GM23248 (cell line): ENCODE measurements at regions not wholly inside any gene's neighbourhood (a gene's known extent, or its start where the extent isn't known, plus 50 kb on each side); places are given as distances from the start of the nearest gene placed in this dataset.
"Not testable (repeated sequence)": the region's sequence is repeated elsewhere in the genome, so short reads cannot be mapped to it uniquely, and the experiment has no call there.

Experiments
- DNase-seq: peaks from one replicate; pipeline ENCODE4 v3.0.0-alpha.2; 2015
- H2AFZ ChIP-seq: fragments of 200-600 bp; sonication (generic); 2 replicates; pipeline ENCODE4 v1.6.1; 2016; ENCODE audit warnings: antibody characterized with exemption
- H3F3A ChIP-seq: fragments of 200-600 bp; sonication (generic); 2 replicates; pipeline ENCODE4 v1.6.1; 2016; ENCODE audit warnings: mild to moderate bottlenecking, antibody characterized with exemption, mixed run types; ENCODE audit not compliant: insufficient read depth
- H3K27ac ChIP-seq: fragments of 200-600 bp; sonication (generic); 2 replicates; pipeline ENCODE4 v1.5.1; 2016; ENCODE audit warnings: mild to moderate bottlenecking
- H3K27me3 ChIP-seq: fragments of 200-600 bp; sonication (generic); replicated peaks from 2 replicates; pipeline ENCODE4 v1.6.1; 2016; ENCODE audit warnings: mild to moderate bottlenecking; ENCODE audit not compliant: insufficient read depth
- H3K36me3 ChIP-seq: fragments of 200-600 bp; sonication (generic); 2 replicates; pipeline ENCODE4 v1.6.1; 2016; ENCODE audit warnings: low read depth, mild to moderate bottlenecking
- H3K4me1 ChIP-seq: fragments of 200-600 bp; sonication (generic); 2 replicates; pipeline ENCODE4 v1.6.1; 2016; ENCODE audit warnings: mild to moderate bottlenecking; ENCODE audit not compliant: insufficient read depth
- H3K4me2 ChIP-seq: fragments of 200-600 bp; sonication (generic); one replicate; pipeline ENCODE4 v1.6.1; 2016; ENCODE audit warnings: mild to moderate bottlenecking; ENCODE audit not compliant: unreplicated experiment
- H3K4me3 ChIP-seq: fragments of 200-600 bp; sonication (generic); 2 replicates; pipeline ENCODE4 v1.5.1; 2016; ENCODE audit warnings: mild to moderate bottlenecking
- H3K79me2 ChIP-seq: fragments of 200-600 bp; sonication (generic); 2 replicates; pipeline ENCODE4 v1.6.1; 2016; ENCODE audit warnings: mild to moderate bottlenecking; ENCODE audit not compliant: insufficient read depth
- H3K9ac ChIP-seq: fragments of 200-600 bp; sonication (generic); 2 replicates; pipeline ENCODE4 v1.6.1; 2016; ENCODE audit warnings: mild to moderate bottlenecking
- H3K9me2 ChIP-seq: fragments of 200-600 bp; sonication (generic); 2 replicates; pipeline ENCODE4 v1.6.1; 2016; ENCODE audit warnings: mixed run types, mild to moderate bottlenecking, moderate library complexity; ENCODE audit not compliant: insufficient read depth
- H3K9me3 ChIP-seq: fragments of 200-600 bp; sonication (generic); one replicate; pipeline ENCODE4 v1.6.1; 2017; ENCODE audit warnings: low read depth
- H4K20me1 ChIP-seq: fragments of 200-600 bp; sonication (generic); 2 replicates; pipeline ENCODE4 v1.6.0; 2016; ENCODE audit not compliant: insufficient read depth
- EZH2 ChIP-seq: fragments of 200-600 bp; sonication (generic); IDR thresholded peaks from 2 replicates; pipeline ENCODE4 v1.6.1; 2018; ENCODE audit warnings: antibody characterized with exemption, mild to moderate bottlenecking; ENCODE audit not compliant: insufficient read depth, poor library complexity, severe bottlenecking
- EZH2phosphoT487 ChIP-seq: fragments of 200-600 bp; sonication (generic); IDR thresholded peaks from 2 replicates; pipeline ENCODE4 v1.6.1; 2018; ENCODE audit warnings: antibody characterized with exemption, moderate library complexity, mild to moderate bottlenecking, low read depth; ENCODE audit not compliant: insufficient read depth
- WGBS, 2 experiments: methylation state at CpG; one replicate each; pipeline ENCODE4 v1.1.6; 2015 to 2017; ENCODE audit warnings: low lambda C conversion rate in 2 of 2, low coverage in 1 of 2; ENCODE audit errors: missing lambda C conversion rate in 2 of 2; 5-methylcytosine and 5-hydroxymethylcytosine counted together
- in situ Hi-C: fragments of 300-500 bp; cut with MboI; formaldehyde crosslinking; loops from 2 replicates; pipeline ENCODE4 v1.15.0; 2020

- in situ Hi-C loops = no loop called here
These were observed 142.2 kb upstream of the LRRC3B start for GRCh38 chr3:26480377-26480776.

GRCh38 chr3:26484140-26484539 is 138.4 kb upstream of the LRRC3B start:
- in situ Hi-C loops = no loop called here
- H4K20me1 ChIP-seq = no peaks in the 10 kb centered on the region
- TF ChIP-seq EZH2 = no peak
- TF ChIP-seq EZH2phosphoT487 = no peak

More at GRCh38 chr3:26480377-26480776, 142.2 kb upstream of the LRRC3B start:
- no peak overlapping the region for H2AFZ ChIP-seq
- H3F3A ChIP-seq = no peaks in the 10 kb centered on the region
- H3K27me3 ChIP-seq = no peaks in the 10 kb centered on the region
- H3K4me3 ChIP-seq = no peak overlapping the region
- H3K27ac ChIP-seq = no peak overlapping the region
- DNase-seq = no peak
- H3K9me3 ChIP-seq = no peaks in the 10 kb centered on the region
- no peak for TF ChIP-seq EZH2phosphoT487
- no peak for TF ChIP-seq EZH2
- no peaks in the 10 kb centered on the region for H4K20me1 ChIP-seq
- H3K9me2 ChIP-seq = no peaks in the 10 kb centered on the region
- no peaks in the 10 kb centered on the region for H3K79me2 ChIP-seq
- H3K4me1 ChIP-seq = no peaks in the 10 kb centered on the region
- H3K36me3 ChIP-seq = no peaks in the 10 kb centered on the region
- H3K9ac ChIP-seq = no peak overlapping the region
- H3K4me2 ChIP-seq = no peak overlapping the region

GRCh38 chr3:26498271-26498670 is 124.3 kb upstream of the LRRC3B start:
- no peaks in the 10 kb centered on the region for H4K20me1 ChIP-seq
- no peak overlapping the region for H3K27ac ChIP-seq
- H3K9me3 ChIP-seq = no peaks in the 10 kb centered on the region
- TF ChIP-seq EZH2 (no peak), EZH2phosphoT487 (no peak)
- H3K79me2 ChIP-seq = no peaks in the 10 kb centered on the region
- H3K4me2 ChIP-seq = no peak overlapping the region
- no peaks in the 10 kb centered on the region for H3F3A ChIP-seq
- no peaks in the 10 kb centered on the region for H3K9me2 ChIP-seq
- no peaks in the 10 kb centered on the region for H3K4me1 ChIP-seq
- no peak overlapping the region for H2AFZ ChIP-seq
- in situ Hi-C loops = no loop called here
- H3K9ac ChIP-seq = no peak overlapping the region
- no peak overlapping the region for H3K4me3 ChIP-seq
- DNase-seq = no peak
- WGBS, 2 experiments = 13 to 15% methylated on average over 2 of the region's 2 CpGs
- H3K27me3 ChIP-seq = no peaks in the 10 kb centered on the region
- no peaks in the 10 kb centered on the region for H3K36me3 ChIP-seq

More at GRCh38 chr3:26484140-26484539, 138.4 kb upstream of the LRRC3B start:
- H3K4me2 ChIP-seq = no peak overlapping the region
- no peaks in the 10 kb centered on the region for H3K4me1 ChIP-seq
- no peak overlapping the region for H3K9ac ChIP-seq
- H3K9me3 ChIP-seq = no peaks in the 10 kb centered on the region
- H3K9me2 ChIP-seq = no peaks in the 10 kb centered on the region
- H3K79me2 ChIP-seq = no peaks in the 10 kb centered on the region
- no peaks in the 10 kb centered on the region for H3K36me3 ChIP-seq
- WGBS, 2 experiments = 33 to 50% methylated on average over 4 of the region's 4 CpGs
- no peak overlapping the region for H3K4me3 ChIP-seq
- DNase-seq = no peak
- H3F3A ChIP-seq = no peaks in the 10 kb centered on the region
- H3K27ac ChIP-seq = no peak overlapping the region
- no peak overlapping the region for H2AFZ ChIP-seq
- H3K27me3 ChIP-seq = no peaks in the 10 kb centered on the region

GRCh38 chr3:26505399-26505798 is 117.2 kb upstream of the LRRC3B start:
- TF ChIP-seq EZH2phosphoT487 = no peak
- no peak for TF ChIP-seq EZH2
- Histone ChIP-seq H3K27me3 (no peaks in the 10 kb centered on the region), H3K79me2 (no peaks in the 10 kb centered on the region), H3K9me3 (peaks cover 4% of the 10 kb centered on the region), H3K27ac (no peak overlapping the region), H3K4me3 (no peak overlapping the region), H3K36me3 (no peaks in the 10 kb centered on the region), H3K9ac (no peak overlapping the region), H4K20me1 (no peaks in the 10 kb centered on the region), H2AFZ (no peak overlapping the region), H3F3A (no peaks in the 10 kb centered on the region), H3K4me1 (no peaks in the 10 kb centered on the region), H3K9me2 (no peaks in the 10 kb centered on the region), H3K4me2 (no peak overlapping the region)
- in situ Hi-C loops = no loop called here
- 5 to 6% methylated on average over 3 of the region's 3 CpGs for WGBS, 2 experiments
- DNase-seq = no peak

- H3K4me3 ChIP-seq = not testable (repeated sequence)
These were observed 108.0 kb upstream of the LRRC3B start for GRCh38 chr3:26514445-26515029.

More at GRCh38 chr3:26514445-26515029, 108.0 kb upstream of the LRRC3B start:
- H2AFZ ChIP-seq, H3K4me1 ChIP-seq, in situ Hi-C loops, H3F3A ChIP-seq, DNase-seq, H3K9me3 ChIP-seq, H3K4me2 ChIP-seq, H3K27ac ChIP-seq, H3K36me3 ChIP-seq, H4K20me1 ChIP-seq, H3K9ac ChIP-seq, H3K9me2 ChIP-seq, H3K27me3 ChIP-seq, H3K79me2 ChIP-seq: not testable (repeated sequence)
- 21 to 28% methylated on average over 5 of the region's 5 CpGs for WGBS, 2 experiments
